ENCODE measurements at regions not wholly inside any gene's neighbourhood (a gene's known extent, or its start where the extent isn't known, plus 50 kb on each side); places are given as distances from the start of the nearest gene placed in this dataset.

DNA sequence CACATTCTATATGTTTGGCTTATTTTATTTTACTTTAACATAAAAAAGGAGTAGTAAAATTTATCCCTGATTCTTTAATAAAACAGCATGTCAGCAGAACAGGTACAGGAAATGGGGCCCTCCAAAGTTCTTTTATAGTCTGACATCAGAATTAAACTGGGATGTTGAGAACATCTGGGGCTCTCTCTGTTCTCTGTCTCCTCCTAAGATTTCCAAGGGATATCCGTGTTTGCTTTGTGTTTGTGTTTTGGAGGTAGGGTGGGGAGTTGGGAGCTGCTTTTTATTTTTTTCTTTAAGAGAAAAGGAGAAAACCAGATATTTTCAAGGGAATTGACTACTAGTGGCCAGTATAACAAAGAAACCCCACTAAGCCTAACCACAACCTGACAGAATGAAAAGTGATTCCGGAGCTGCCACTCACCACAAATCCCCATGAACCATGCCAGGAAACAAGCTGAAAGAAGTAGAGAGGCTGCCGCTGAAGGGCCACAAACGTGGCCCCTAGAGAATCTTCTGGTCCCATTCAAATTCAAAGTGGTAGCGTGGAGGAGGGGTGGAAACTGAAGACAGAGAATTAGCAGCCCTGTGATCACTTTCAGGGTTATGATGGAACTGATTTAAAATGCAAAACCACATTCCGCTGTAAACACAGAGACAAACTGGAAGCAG lies 369.6 kb upstream of the ADGRL2 start:
- H3K27me3 ChIP-seq (ENCODE audit: control insufficient read depth in 1 of 2, insufficient read depth in 2 of 2, low read length in 2 of 2): no peaks in the 10 kb centered on the region
- no peaks in the 10 kb centered on the region for H4K20me1 ChIP-seq (ENCODE audit: insufficient read depth, low read length)
- no peak overlapping the region for H3K9ac ChIP-seq (ENCODE audit: insufficient read depth, low read depth, low read length)
- no peak overlapping the region for H2AFZ ChIP-seq (ENCODE audit: low read length)
- in situ Hi-C loops (cut with HindIII; ENCODE audit: extremely low pct_ligation_motif_present, low pct_unique_long_range_greater_than_20kb) (no loop called here), intact Hi-C loops (cut with micrococcal nuclease; ENCODE audit: unreplicated experiment) (no loop called here)
- POLR2A ChIA-PET: no interaction called here
- DNase-seq (ENCODE audit: low spot score): no peak
- no TSS peak for BruUV-seq (replicated peaks)
- ATAC-seq: no peak
- no peak overlapping the region for H3K4me2 ChIP-seq (ENCODE audit: low read depth, low read length)
- no peak for TF ChIP-seq MED13 (CRISPR knock-in tag; IDR thresholded peaks at IDR 0.05)
- no peak for TF ChIP-seq BRCA1 (CRISPR knock-in tag; IDR thresholded peaks at IDR 0.05)
- TF ChIP-seq ZNF713 (CRISPR knock-in tag; IDR thresholded peaks at IDR 0.05): no peak
- no peak for TF ChIP-seq NFKB2 (CRISPR knock-in tag; IDR thresholded peaks at IDR 0.05; ENCODE audit: borderline replicate concordance)
- TF ChIP-seq ZIK1 (CRISPR knock-in tag; IDR thresholded peaks at IDR 0.05; ENCODE audit: borderline replicate concordance, low read depth): no peak
- TF ChIP-seq, protein P1, sequence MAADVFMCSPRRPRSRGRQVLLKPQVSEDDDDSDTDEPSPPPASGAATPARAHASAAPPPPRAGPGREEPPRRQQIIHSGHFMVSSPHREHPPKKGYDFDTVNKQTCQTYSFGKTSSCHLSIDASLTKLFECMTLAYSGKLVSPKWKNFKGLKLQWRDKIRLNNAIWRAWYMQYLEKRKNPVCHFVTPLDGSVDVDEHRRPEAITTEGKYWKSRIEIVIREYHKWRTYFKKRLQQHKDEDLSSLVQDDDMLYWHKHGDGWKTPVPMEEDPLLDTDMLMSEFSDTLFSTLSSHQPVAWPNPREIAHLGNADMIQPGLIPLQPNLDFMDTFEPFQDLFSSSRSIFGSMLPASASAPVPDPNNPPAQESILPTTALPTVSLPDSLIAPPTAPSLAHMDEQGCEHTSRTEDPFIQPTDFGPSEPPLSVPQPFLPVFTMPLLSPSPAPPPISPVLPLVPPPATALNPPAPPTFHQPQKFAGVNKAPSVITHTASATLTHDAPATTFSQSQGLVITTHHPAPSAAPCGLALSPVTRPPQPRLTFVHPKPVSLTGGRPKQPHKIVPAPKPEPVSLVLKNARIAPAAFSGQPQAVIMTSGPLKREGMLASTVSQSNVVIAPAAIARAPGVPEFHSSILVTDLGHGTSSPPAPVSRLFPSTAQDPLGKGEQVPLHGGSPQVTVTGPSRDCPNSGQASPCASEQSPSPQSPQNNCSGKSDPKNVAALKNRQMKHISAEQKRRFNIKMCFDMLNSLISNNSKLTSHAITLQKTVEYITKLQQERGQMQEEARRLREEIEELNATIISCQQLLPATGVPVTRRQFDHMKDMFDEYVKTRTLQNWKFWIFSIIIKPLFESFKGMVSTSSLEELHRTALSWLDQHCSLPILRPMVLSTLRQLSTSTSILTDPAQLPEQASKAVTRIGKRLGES (CRISPR knock-in tag; IDR thresholded peaks at IDR 0.05; ENCODE audit: borderline replicate concordance): no peak
- TF ChIP-seq MEIS1 (CRISPR knock-in tag; IDR thresholded peaks at IDR 0.05; ENCODE audit: borderline replicate concordance): no peak
- TF ChIP-seq PHB2 (IDR thresholded peaks at IDR 0.05; ENCODE audit: partially characterized antibody): no peak
- TF ChIP-seq ZFAT (CRISPR knock-in tag; conservative IDR thresholded peaks at IDR 0.05): no peak
- TF ChIP-seq ZNF652 (CRISPR knock-in tag; IDR thresholded peaks at IDR 0.05; ENCODE audit: borderline replicate concordance, low read depth): no peak
- TF ChIP-seq ZNF788 (CRISPR knock-in tag; IDR thresholded peaks at IDR 0.05; ENCODE audit: borderline replicate concordance): no peak
- TF ChIP-seq ZMYM3 (CRISPR knock-in tag; IDR thresholded peaks at IDR 0.05): no peak
- no peak for TF ChIP-seq MAZ (IDR thresholded peaks at IDR 0.05; ENCODE audit: borderline replicate concordance, low read depth, low read length)
- TF ChIP-seq MAZ (CRISPR knock-in tag; IDR thresholded peaks at IDR 0.05; ENCODE audit: low read depth): no peak
- no peak for TF ChIP-seq SYNCRIP (IDR thresholded peaks at IDR 0.05; ENCODE audit: insufficient read depth, low read depth, low read length)
- TF ChIP-seq ZNF282 (IDR thresholded peaks at IDR 0.05; ENCODE audit: partially characterized antibody): no peak
- H3K4me1 ChIP-seq (ENCODE audit: insufficient read depth, low read length): no peaks in the 10 kb centered on the region
- peaks cover 36% of the 10 kb centered on the region for H3K9me3 ChIP-seq (ENCODE audit: low read length)
- H3K4me3 ChIP-seq (replicated peaks in 1 of 3; ENCODE audit: insufficient read depth in 1 of 3, low read depth in 2 of 3, low read length in 3 of 3): no peak overlapping the region
- WGBS (ENCODE audit: low lambda C conversion rate): 0% methylated on average over 6 of the region's 6 CpGs
- CTCF ChIA-PET (ENCODE audit: low intra/inter-chr PET ratio, low total read pairs): no interaction called here
- H3K27ac ChIP-seq (ENCODE audit: extremely low read length, insufficient read depth, low read length): no peak overlapping the region
- FAIRE-seq: no peak
- no peaks in the 10 kb centered on the region for H3K79me2 ChIP-seq (ENCODE audit: insufficient read depth, low read length)
- no peaks in the 10 kb centered on the region for H3K36me3 ChIP-seq (replicated peaks in 1 of 2; ENCODE audit: control insufficient read depth in 1 of 2, insufficient read depth in 2 of 2, low read length in 2 of 2)

Data from HepG2 (cell line).